ENCODE measurements at regions not wholly inside any gene's neighbourhood (a gene's known extent, or its start where the extent isn't known, plus 50 kb on each side); places are given as distances from the start of the nearest gene placed in this dataset.

DNA sequence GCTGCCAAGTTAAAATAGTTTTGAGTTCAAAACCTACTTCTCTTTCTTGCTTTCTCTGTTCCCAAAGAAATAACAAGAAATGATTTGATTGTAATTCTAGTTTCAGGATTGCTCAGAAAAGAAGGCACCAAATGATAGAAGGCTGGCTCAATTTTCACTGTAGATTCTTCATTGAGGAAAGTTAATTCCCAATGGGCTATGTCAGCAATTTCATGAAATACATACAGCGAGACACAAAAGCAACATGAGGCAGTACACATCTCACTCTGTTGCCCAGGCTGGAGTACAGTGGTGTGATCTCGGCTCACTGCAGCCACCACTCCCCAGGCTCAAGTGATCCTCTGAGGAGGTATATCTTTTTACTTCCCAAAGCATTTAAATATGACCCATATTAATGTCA, 1659.9 kb upstream of the C9orf72 start (continued):
- TF ChIP-seq, protein P1, sequence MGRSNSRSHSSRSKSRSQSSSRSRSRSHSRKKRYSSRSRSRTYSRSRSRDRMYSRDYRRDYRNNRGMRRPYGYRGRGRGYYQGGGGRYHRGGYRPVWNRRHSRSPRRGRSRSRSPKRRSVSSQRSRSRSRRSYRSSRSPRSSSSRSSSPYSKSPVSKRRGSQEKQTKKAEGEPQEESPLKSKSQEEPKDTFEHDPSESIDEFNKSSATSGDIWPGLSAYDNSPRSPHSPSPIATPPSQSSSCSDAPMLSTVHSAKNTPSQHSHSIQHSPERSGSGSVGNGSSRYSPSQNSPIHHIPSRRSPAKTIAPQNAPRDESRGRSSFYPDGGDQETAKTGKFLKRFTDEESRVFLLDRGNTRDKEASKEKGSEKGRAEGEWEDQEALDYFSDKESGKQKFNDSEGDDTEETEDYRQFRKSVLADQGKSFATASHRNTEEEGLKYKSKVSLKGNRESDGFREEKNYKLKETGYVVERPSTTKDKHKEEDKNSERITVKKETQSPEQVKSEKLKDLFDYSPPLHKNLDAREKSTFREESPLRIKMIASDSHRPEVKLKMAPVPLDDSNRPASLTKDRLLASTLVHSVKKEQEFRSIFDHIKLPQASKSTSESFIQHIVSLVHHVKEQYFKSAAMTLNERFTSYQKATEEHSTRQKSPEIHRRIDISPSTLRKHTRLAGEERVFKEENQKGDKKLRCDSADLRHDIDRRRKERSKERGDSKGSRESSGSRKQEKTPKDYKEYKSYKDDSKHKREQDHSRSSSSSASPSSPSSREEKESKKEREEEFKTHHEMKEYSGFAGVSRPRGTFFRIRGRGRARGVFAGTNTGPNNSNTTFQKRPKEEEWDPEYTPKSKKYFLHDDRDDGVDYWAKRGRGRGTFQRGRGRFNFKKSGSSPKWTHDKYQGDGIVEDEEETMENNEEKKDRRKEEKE (IDR thresholded peaks at IDR 0.05): no peak
- TF ChIP-seq, protein P2, sequence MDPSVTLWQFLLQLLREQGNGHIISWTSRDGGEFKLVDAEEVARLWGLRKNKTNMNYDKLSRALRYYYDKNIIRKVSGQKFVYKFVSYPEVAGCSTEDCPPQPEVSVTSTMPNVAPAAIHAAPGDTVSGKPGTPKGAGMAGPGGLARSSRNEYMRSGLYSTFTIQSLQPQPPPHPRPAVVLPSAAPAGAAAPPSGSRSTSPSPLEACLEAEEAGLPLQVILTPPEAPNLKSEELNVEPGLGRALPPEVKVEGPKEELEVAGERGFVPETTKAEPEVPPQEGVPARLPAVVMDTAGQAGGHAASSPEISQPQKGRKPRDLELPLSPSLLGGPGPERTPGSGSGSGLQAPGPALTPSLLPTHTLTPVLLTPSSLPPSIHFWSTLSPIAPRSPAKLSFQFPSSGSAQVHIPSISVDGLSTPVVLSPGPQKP (IDR thresholded peaks at IDR 0.05; ENCODE audit: low read depth, low read length): no peak
- TF ChIP-seq, protein P3, sequence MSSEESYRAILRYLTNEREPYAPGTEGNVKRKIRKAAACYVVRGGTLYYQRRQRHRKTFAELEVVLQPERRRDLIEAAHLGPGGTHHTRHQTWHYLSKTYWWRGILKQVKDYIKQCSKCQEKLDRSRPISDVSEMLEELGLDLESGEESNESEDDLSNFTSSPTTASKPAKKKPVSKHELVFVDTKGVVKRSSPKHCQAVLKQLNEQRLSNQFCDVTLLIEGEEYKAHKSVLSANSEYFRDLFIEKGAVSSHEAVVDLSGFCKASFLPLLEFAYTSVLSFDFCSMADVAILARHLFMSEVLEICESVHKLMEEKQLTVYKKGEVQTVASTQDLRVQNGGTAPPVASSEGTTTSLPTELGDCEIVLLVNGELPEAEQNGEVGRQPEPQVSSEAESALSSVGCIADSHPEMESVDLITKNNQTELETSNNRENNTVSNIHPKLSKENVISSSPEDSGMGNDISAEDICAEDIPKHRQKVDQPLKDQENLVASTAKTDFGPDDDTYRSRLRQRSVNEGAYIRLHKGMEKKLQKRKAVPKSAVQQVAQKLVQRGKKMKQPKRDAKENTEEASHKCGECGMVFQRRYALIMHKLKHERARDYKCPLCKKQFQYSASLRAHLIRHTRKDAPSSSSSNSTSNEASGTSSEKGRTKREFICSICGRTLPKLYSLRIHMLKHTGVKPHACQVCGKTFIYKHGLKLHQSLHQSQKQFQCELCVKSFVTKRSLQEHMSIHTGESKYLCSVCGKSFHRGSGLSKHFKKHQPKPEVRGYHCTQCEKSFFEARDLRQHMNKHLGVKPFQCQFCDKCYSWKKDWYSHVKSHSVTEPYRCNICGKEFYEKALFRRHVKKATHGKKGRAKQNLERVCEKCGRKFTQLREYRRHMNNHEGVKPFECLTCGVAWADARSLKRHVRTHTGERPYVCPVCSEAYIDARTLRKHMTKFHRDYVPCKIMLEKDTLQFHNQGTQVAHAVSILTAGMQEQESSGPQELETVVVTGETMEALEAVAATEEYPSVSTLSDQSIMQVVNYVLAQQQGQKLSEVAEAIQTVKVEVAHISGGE (CRISPR knock-in tag; IDR thresholded peaks at IDR 0.05): no peak
- TF ChIP-seq, protein P4, sequence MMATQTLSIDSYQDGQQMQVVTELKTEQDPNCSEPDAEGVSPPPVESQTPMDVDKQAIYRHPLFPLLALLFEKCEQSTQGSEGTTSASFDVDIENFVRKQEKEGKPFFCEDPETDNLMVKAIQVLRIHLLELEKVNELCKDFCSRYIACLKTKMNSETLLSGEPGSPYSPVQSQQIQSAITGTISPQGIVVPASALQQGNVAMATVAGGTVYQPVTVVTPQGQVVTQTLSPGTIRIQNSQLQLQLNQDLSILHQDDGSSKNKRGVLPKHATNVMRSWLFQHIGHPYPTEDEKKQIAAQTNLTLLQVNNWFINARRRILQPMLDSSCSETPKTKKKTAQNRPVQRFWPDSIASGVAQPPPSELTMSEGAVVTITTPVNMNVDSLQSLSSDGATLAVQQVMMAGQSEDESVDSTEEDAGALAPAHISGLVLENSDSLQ (IDR thresholded peaks at IDR 0.05): no peak
- TF ChIP-seq SPI1 (IDR thresholded peaks at IDR 0.05; ENCODE audit: borderline replicate concordance, insufficient read depth, low read depth, low read length): no peak
- no peak for TF ChIP-seq LARP7 (IDR thresholded peaks at IDR 0.05)
- no peak for TF ChIP-seq BRCA1 (IDR thresholded peaks at IDR 0.05; ENCODE audit: low read depth, low read length)
- no peak for TF ChIP-seq ZNF217 (IDR thresholded peaks at IDR 0.05)
- no peak for TF ChIP-seq RAD21 (IDR thresholded peaks at IDR 0.05; ENCODE audit: insufficient read depth, low read depth, low read length)
